CD4-positive, alpha-beta T cell (primary cell): ENCODE measurements at regions not wholly inside any gene's neighbourhood (a gene's known extent, or its start where the extent isn't known, plus 50 kb on each side); places are given as distances from the start of the nearest gene placed in this dataset.
"Not testable (repeated sequence)": the region's sequence is repeated elsewhere in the genome, so short reads cannot be mapped to it uniquely, and the experiment has no call there.

Experiments
- ATAC-seq: fragments of 200-7000 bp; cut with Tn5 transposase; one replicate; pipeline ENCODE4 v1.10.0; 2022; ENCODE audit warnings: mild to moderate bottlenecking; ENCODE audit not compliant: poor library complexity
- CTCF ChIA-PET: fragments of 350-600 bp; sonication (Branson Sonifier 250); formaldehyde crosslinking; loops from one replicate; lab custom pipeline; 2021; ENCODE audit warnings: antibody characterized with exemption, inconsistent platforms; lab: Charles Lee
- POLR2A ChIA-PET: fragments of 350-600 bp; sonication (Branson Sonifier 250); formaldehyde crosslinking; loops from one replicate; lab custom pipeline; 2021; ENCODE audit warnings: antibody characterized with exemption, inconsistent platforms; lab: Charles Lee
- DNase-seq, 14 experiments: peaks; one replicate each; pipeline ENCODE4 v3.0.0-alpha.2; 2013 to 2020; ENCODE audit warnings: mixed read lengths in 2 of 14
- H3K27ac ChIP-seq, 2 donors: one replicate each; pipeline versions ENCODE4 v1.5.1 to v1.7.0; 2013; ENCODE audit warnings: low read length in 2 of 2, low read depth in 1 of 2, mild to moderate bottlenecking in 1 of 2
- H3K27me3 ChIP-seq, 2 experiments: 1 replicate in 1 of 2; 2 replicates in 1 of 2; pipeline versions ENCODE4 v1.6.1 to v1.7.0; 2013; ENCODE audit warnings: low read length in 2 of 2, control low read depth in 1 of 2, mild to moderate bottlenecking in 1 of 2, moderate library complexity in 1 of 2; ENCODE audit not compliant: insufficient read depth in 2 of 2, control insufficient read depth in 1 of 2
- H3K36me3 ChIP-seq: one replicate; pipeline ENCODE4 v1.6.1; 2013; ENCODE audit warnings: low read length, control low read depth; ENCODE audit not compliant: insufficient read depth
- H3K4me1 ChIP-seq: one replicate; pipeline ENCODE4 v1.6.1; 2013; ENCODE audit warnings: low read length, control low read depth; ENCODE audit not compliant: insufficient read depth
- H3K4me3 ChIP-seq: one replicate; pipeline ENCODE4 v1.5.1; 2013; ENCODE audit warnings: mild to moderate bottlenecking, low read length, moderate library complexity
- H3K9me3 ChIP-seq, 2 experiments: 1 replicate in 1 of 2; 2 replicates in 1 of 2; pipeline versions ENCODE4 v1.6.1 to v1.7.0; 2013; ENCODE audit warnings: low read length in 2 of 2, mild to moderate bottlenecking in 2 of 2, control low read depth in 1 of 2, moderate library complexity in 1 of 2; ENCODE audit not compliant: control insufficient read depth in 1 of 2, insufficient read depth in 1 of 2
- H3K27ac Mint-ChIP-seq: one replicate; pipeline ENCODE4 v1.8.0; 2020; ENCODE audit warnings: mixed read lengths
- H3K27me3 Mint-ChIP-seq: one replicate; pipeline ENCODE4 v1.8.0; 2021; ENCODE audit warnings: mixed read lengths
- H3K36me3 Mint-ChIP-seq: one replicate; pipeline ENCODE4 v1.8.0; 2021; ENCODE audit warnings: low read depth, mixed read lengths
- H3K4me1 Mint-ChIP-seq: one replicate; pipeline ENCODE4 v1.8.0; 2021; ENCODE audit warnings: low read depth, mixed read lengths
- H3K4me3 Mint-ChIP-seq: one replicate; pipeline ENCODE4 v1.8.0; 2020; ENCODE audit warnings: mild to moderate bottlenecking, mixed read lengths
- H3K9me3 Mint-ChIP-seq: one replicate; pipeline ENCODE4 v1.8.0; 2020; ENCODE audit warnings: mixed read lengths
- intact Hi-C, 2 experiments: fragments of 100-400 bp; cut with DNase I in 1 of 2; cut with micrococcal nuclease in 1 of 2; formaldehyde crosslinking; loops; one replicate each; pipeline versions ENCODE4 v1.15.1 to v1.9.0; 2023 to 2025; cut with DNase I, micrococcal nuclease
- TF ChIP-seq, protein P1 (sequence below): fragments of 200-600 bp; IDR thresholded peaks from one replicate; pipeline ENCODE4 v1.8.0; 2022; ENCODE audit warnings: antibody characterized with exemption, mild to moderate bottlenecking

DNA sequence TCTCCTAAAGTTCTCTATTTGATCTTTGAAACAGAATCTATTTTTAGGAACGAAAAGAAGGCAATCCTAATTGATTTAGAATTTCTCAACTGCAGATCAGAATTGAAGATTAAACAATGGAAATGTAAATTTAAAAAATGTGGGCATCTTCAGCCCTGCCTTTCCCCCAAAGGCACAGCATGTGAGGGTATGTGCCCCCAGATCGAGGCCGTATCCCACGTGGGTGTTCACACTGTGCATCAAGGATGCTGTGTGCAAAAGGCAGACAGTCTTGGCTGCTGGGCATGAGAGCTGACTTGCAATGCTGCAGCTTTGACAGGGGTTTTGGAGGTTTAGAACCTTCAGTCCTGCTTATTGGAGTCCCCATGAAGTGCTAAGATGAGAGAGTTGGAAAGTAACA, 346.3 kb downstream of the VRK1 start:
- no peak for ATAC-seq
- POLR2A ChIA-PET = no interaction called here
- H3K9me3 Mint-ChIP-seq = no peaks in the 10 kb centered on the region
- no peaks in the 10 kb centered on the region for H3K36me3 Mint-ChIP-seq
- no peaks in the 10 kb centered on the region for H3K4me1 ChIP-seq
- H3K27ac ChIP-seq = no peak overlapping the region
- H3K9me3 ChIP-seq = no peaks in the 10 kb centered on the region
- H3K27ac Mint-ChIP-seq = no peak overlapping the region
- CTCF ChIA-PET = no interaction called here
- TF ChIP-seq, protein P1, sequence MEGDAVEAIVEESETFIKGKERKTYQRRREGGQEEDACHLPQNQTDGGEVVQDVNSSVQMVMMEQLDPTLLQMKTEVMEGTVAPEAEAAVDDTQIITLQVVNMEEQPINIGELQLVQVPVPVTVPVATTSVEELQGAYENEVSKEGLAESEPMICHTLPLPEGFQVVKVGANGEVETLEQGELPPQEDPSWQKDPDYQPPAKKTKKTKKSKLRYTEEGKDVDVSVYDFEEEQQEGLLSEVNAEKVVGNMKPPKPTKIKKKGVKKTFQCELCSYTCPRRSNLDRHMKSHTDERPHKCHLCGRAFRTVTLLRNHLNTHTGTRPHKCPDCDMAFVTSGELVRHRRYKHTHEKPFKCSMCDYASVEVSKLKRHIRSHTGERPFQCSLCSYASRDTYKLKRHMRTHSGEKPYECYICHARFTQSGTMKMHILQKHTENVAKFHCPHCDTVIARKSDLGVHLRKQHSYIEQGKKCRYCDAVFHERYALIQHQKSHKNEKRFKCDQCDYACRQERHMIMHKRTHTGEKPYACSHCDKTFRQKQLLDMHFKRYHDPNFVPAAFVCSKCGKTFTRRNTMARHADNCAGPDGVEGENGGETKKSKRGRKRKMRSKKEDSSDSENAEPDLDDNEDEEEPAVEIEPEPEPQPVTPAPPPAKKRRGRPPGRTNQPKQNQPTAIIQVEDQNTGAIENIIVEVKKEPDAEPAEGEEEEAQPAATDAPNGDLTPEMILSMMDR = no peak
- no peaks in the 10 kb centered on the region for H3K4me1 Mint-ChIP-seq
- intact Hi-C loops = no loop called here
- no peaks in the 10 kb centered on the region for H3K27me3 ChIP-seq
- DNase-seq = no peak
- no peaks in the 10 kb centered on the region for H3K36me3 ChIP-seq
- H3K4me3 ChIP-seq = no peak overlapping the region
- H3K27me3 Mint-ChIP-seq = no peaks in the 10 kb centered on the region
- H3K4me3 Mint-ChIP-seq = no peak overlapping the region

DNA sequence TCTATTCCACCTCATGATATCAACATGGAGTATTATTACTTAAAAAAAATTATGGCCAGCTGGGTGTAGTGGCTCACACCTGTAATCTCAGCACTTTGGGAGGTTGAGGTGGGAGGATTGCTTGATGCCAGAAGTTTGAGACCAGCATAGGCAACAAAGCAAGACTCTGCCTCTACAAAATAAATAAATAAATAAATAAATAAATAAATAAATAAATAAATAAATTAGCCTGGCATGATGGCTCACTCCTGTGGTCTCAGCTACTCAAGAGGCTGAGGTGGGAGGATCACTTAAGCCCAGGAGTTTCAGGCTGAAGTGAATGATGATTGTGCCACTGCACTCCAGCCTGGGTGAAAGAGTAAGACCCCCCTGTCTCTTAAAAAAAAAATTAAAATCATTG, 350.8 kb downstream of the VRK1 start:
- DNase-seq, H3K4me1 ChIP-seq, H3K36me3 ChIP-seq, POLR2A ChIA-PET, H3K27me3 Mint-ChIP-seq, H3K4me1 Mint-ChIP-seq, H3K27me3 ChIP-seq, H3K4me3 ChIP-seq, intact Hi-C loops, H3K9me3 Mint-ChIP-seq, CTCF ChIA-PET, H3K27ac ChIP-seq, H3K36me3 Mint-ChIP-seq, ATAC-seq, H3K27ac Mint-ChIP-seq, H3K9me3 ChIP-seq, H3K4me3 Mint-ChIP-seq: not testable (repeated sequence)

DNA sequence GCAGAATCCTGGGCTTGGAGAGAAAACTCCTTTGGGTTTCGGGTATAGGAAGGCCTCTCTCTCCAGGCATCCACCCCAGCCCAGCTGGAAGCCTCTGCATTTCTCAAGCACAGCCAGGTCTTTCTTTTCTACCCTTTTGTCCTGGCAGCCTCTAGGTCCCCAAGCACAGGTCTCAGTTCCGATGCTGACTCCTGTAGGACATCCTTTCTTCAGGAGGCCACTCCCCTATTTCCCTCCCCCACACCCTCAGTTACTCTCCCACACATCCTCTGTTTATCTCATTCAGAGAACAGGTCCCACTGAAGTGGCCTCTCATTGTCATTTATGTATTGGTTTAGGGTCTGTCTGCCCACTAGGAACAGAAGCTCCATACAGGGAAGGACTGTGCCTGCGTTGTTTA, 352.6 kb downstream of the VRK1 start:
- Mint-ChIP-seq H3K27ac (no peak overlapping the region), H3K4me3 (no peak overlapping the region)
- CTCF ChIA-PET = no interaction called here

DNA sequence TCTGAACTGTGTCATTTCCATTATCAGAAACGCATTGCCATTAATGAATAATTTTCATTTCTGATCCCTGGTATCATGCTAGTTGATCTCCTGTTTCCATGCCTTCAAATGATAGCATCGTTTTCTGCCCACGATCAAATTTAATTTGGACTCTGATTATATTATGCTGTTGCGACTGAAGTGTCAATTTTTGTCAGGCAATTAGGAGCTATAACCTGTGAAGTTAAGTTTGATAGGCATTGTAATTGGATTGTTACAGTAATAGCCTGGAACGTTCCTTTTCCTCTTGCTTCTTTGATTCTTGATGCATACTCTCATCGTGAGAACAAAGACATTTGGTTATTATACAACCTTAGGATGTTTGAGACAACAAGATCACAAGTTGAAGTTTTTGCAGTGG, 356.3 kb downstream of the VRK1 start:
- ChIA-PET POLR2A (no interaction called here), CTCF (no interaction called here)
- H3K9me3 Mint-ChIP-seq = no peaks in the 10 kb centered on the region
- DNase-seq (no peak), ATAC-seq (no peak)
- no peak overlapping the region for H3K4me3 Mint-ChIP-seq
- no peak overlapping the region for H3K27ac Mint-ChIP-seq
- no peaks in the 10 kb centered on the region for H3K9me3 ChIP-seq
- H3K36me3 Mint-ChIP-seq = no peaks in the 10 kb centered on the region
- H3K4me3 ChIP-seq = no peak overlapping the region
- TF ChIP-seq, protein P1 = no peak
- no peaks in the 10 kb centered on the region for H3K4me1 Mint-ChIP-seq
- peaks cover 20% of the 10 kb centered on the region for H3K27me3 Mint-ChIP-seq
- intact Hi-C loops = no loop called here
- no peaks in the 10 kb centered on the region for H3K36me3 ChIP-seq
- H3K4me1 ChIP-seq = no peaks in the 10 kb centered on the region
- H3K27me3 ChIP-seq = peaks cover 0 to 11% of the 10 kb centered on the region in 2 experiments
- no peak overlapping the region for H3K27ac ChIP-seq

More for the DNA sequence above, 352.6 kb downstream of the VRK1 start:
- no peaks in the 10 kb centered on the region for H3K9me3 ChIP-seq
- ATAC-seq = no peak
- no peak overlapping the region for H3K4me3 ChIP-seq
- no peak overlapping the region for H3K27ac ChIP-seq
- no peaks in the 10 kb centered on the region for H3K4me1 ChIP-seq
- H3K36me3 ChIP-seq = no peaks in the 10 kb centered on the region
- Mint-ChIP-seq H3K4me1 (no peaks in the 10 kb centered on the region), H3K36me3 (no peaks in the 10 kb centered on the region), H3K9me3 (no peaks in the 10 kb centered on the region), H3K27me3 (peaks cover 10% of the 10 kb centered on the region)
- intact Hi-C loops = no loop called here
- TF ChIP-seq, protein P1 = no peak
- peaks cover 0 to 4% of the 10 kb centered on the region in 2 experiments for H3K27me3 ChIP-seq
- DNase-seq = no peak
- POLR2A ChIA-PET = no interaction called here
